GM12892 (cell line): ENCODE measurements at regions not wholly inside any gene's neighbourhood (a gene's known extent, or its start where the extent isn't known, plus 50 kb on each side); places are given as distances from the start of the nearest gene placed in this dataset.

Experiments used
- DNase-seq: peaks from one replicate; pipeline ENCODE4 v3.0.0; 2011; ENCODE audit not compliant: insufficient read length
- FAIRE-seq: peaks from 2 replicates; lab custom pipeline; 2011; peaks lifted over from hg19 to GRCh38; lab: Jason Lieb, UNC
- POLR2A ChIP-seq: IDR thresholded peaks from 2 replicates; pipeline ENCODE4 v1.6.1; 2011; ENCODE audit warnings: low read depth, low read length, control low read depth
- POLR2AphosphoS5 ChIP-seq: IDR thresholded peaks from 2 replicates; pipeline ENCODE4 v1.6.1; 2011; ENCODE audit warnings: low read depth, low read length, control low read depth
- TAF1 ChIP-seq: IDR thresholded peaks from 2 replicates; pipeline ENCODE4 v1.6.1; 2011; ENCODE audit warnings: low read depth, mild to moderate bottlenecking, control low read depth, low read length, borderline replicate concordance

DNA sequence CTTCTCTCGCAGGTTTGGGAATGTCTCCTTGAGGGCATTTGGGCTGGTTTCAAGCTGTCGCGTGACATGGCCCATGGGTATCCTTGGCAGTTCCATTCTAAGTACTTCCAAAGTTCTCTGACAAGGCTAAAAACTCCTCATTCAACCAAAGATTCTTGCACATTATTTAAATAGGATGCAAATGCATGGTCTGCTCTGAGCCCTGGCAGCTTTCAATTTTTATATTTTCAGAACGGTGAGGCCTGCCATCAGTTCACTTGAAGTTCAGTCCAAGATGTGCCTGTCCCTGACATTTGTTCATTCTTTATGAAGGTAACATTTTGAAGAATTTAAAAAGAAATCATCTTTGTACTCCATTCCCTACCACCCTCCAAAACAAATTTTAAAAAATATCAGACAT is 160.0 kb downstream of the KCNA5 start:
- no peak for TF ChIP-seq POLR2AphosphoS5
- no peak for TF ChIP-seq POLR2A
- TF ChIP-seq TAF1: no peak
- DNase-seq (no peak), FAIRE-seq (no peak)

DNA sequence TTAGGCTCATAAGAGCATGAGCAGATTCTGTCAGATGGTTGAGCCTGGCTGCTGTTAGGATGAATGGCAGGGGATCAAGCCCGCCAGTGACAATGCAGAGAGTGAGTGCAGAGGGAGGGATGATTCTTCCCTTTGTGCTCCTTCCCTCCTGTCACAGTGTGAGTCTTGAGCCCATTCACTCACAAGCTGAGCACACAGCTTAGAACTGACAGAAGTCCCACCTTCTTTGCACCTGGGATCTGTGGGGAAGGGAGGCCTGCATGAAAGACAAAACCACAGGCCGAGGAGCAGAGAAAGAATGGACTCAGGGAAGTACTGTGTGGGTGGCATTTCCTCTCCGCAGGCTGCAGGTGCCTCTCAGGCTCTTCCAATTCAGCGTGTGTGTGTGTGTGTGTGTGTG is 160.6 kb downstream of the KCNA5 start:
- TF ChIP-seq POLR2A (no peak), POLR2AphosphoS5 (no peak), TAF1 (no peak)
- FAIRE-seq: peak; percentile 14
- DNase-seq: no peak

DNA sequence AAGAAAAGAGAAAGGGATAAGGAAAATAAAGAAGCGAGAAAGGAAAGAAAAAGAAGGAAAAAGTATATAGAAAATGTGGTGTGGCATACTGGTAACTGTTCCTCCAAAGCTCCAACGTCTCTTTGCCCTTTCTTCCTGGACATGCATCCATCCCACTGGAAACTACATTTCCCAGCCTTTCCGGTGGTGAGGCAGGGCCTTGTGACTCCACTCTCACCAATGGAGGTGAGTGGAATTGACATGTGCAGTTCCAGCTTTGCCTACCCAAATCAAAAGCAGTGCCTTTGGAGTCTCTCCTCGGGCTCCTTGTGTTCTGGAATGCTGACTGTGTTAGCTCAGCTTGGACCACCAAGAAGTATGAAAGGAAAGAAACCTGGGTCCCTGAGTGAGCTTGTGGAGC is 161.2 kb downstream of the KCNA5 start:
- DNase-seq: no peak
- no peak for FAIRE-seq
- no peak for TF ChIP-seq POLR2AphosphoS5
- TF ChIP-seq POLR2A: no peak
- no peak for TF ChIP-seq TAF1

DNA sequence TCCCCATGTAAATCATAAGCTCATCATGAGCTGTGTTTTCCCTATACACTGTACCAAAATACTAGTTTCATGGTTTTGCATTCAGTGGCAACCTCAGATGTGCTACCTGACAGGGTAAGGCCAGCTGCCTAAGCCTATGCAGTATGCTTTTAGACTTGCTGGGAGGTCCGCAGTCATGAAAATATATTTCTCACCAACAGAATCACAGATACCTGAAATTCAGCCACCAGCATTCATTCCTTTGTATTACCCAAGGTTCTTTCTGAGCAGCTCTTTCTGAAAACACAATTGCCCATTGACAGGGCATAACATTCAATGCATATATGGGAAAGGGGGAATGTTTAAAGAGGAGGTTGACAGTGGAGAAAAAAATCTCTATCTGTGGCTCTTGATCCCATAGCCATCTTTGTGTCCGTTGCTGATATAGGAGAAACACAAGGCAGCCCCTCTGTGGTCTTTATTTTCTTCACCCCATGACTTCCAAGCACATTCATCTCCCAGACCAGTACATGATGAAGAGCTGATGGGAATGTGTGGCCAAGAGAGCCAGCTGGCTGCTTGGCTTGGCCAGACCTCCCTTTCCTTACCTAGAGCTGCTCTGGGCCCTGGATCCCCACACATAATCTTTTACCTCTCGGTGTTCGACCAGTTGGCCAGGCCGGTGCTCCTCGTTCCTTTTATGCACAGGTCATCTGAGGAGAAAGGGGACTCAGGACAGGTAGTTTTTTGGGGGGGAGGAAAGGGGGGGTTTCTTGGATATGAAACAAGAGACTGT is 162.9 kb downstream of the KCNA5 start:
- DNase-seq: no peak
- no peak for FAIRE-seq
- TF ChIP-seq POLR2AphosphoS5 (no peak), TAF1 (no peak)

DNA sequence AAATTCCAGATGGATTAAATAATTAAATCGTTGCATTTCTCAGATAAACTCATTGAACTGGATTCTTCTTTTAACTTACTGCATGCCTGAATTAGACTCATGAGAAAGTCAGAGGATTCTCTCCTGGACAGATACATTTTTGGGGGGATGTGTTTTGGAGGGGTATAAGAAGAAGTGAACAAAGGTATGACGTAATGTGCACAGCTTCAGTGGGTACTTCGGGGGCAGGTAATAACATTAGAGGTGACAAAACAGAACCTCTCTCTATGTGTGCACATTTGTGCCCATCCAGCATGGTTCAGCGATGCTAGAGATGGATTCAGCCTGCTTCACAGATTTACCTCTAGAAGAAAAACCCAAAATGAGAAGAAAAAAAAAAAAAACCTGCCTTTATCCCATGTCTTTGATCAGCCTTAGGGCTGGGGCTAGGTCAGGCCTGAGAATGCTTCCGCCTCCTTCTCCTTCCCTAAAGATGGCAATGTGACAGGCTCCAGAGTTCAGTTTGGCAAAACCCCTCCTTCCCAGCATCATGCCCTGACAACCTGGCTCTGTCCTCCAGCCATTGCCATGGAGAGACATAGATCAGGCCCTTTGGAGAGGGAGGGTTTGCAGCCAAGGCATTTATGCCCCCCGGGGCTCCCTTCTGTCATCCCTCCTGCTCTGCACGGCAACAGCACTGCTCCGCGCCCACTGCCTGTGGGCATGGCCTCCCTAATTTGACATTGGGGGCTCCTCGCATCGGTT is 166.7 kb downstream of the KCNA5 start:
- FAIRE-seq (no peak), DNase-seq (no peak)
- TF ChIP-seq POLR2AphosphoS5: no peak
- TF ChIP-seq POLR2A: no peak
- TF ChIP-seq TAF1: no peak

DNA sequence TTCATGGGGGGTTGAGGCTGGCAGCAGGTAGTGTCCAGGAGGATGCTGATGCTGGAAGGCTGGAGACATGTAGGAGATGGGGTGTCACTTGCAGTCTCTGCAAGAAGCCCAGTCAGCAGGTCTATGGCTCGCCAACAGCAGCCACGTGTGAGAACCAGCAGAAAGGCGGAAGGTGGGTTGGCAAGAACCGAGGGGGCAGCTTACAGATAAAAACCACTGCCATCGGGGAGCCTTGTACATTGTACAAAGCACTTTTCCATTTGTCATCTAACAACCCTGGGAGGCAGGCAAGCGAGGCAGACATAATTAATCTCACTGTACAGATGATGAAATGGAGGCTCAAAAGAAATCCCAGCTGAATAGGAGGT is 167.2 kb downstream of the KCNA5 start:
- no peak for DNase-seq
- no peak for TF ChIP-seq POLR2A
- no peak for TF ChIP-seq POLR2AphosphoS5
- no peak for TF ChIP-seq TAF1
- FAIRE-seq: no peak

DNA sequence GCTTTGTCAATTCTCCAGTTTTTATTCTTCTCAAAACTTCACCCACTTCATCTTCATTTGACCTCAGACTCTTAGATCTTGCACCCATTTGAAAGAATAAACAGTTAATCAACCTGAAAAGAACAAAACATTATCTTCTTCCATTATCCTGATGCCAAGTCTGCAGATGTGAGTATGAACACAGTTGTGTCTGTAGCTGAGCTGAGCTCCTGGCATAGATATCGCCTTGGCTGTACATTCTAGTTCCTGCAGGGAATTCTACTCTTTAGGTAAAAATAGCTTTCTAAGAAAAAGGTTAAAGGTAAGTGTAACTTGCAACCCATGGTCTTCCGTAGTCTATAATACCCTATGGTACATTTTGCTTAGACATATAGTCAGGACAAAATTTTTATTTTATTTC is 169.7 kb downstream of the KCNA5 start:
- FAIRE-seq: no peak
- no peak for DNase-seq
- TF ChIP-seq POLR2AphosphoS5: no peak
- TF ChIP-seq TAF1: no peak
- TF ChIP-seq POLR2A: no peak

DNA sequence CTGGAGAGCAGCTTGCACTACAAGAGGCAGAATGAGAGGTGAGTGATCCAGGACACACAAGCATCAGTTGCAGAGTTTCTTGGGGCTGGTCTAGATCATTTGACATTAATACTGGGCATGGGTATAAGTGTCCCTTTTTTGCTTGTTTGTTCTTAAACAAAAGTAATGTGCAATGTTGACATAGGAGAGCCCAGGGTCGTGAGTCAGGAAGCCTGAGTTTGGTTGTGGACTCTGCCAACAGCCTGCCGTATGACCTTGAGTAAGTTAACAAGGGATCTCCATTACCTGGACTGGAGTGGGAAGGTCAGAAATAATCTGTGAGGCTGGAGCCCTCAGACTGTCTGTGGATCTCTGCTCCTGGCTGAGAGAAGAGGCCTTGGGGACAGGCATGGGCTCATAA is 170.3 kb downstream of the KCNA5 start:
- FAIRE-seq (no peak), DNase-seq (no peak)
- TF ChIP-seq POLR2A: no peak
- no peak for TF ChIP-seq TAF1
- TF ChIP-seq POLR2AphosphoS5: no peak

DNA sequence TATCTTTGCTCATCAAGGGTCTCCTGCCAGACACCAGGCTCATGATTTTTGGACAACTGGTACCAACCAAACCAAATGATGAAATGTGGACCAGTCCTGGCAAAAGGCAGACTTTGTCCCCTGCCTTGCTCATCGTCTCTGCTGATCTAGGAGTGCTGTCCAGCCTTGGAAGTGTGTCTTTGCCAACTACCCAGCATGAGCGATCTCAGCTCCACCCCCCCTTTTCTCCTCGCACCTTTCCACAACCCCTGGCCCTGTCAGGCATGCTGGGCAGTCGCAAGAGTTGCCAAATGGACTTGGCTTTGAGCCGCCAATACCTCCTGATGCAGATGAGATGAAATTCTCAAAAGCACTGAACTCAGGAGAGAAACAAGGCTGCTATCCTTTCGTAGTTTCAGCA is 174.3 kb downstream of the KCNA5 start:
- FAIRE-seq (no peak), DNase-seq (no peak)
- TF ChIP-seq POLR2A: no peak
- TF ChIP-seq POLR2AphosphoS5: no peak
- no peak for TF ChIP-seq TAF1

DNA sequence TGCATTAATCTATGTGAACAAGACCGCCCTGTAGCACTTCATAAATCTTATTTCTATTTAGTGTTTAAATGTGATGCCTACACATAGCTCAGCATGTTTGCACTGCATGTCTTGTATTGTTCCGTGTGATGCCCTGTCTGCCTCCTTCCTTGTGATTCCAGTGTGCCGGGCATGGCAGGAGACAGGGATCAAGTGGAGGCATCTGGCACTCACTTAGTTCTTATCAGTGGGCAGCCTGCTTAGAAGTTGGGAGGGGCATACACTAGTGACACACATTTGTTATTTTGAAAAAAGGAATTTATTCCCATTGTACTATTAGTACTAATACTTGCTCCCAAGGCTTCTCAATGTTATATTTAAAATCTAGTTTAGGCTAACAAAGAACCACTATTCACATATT is 176.4 kb downstream of the KCNA5 start:
- no peak for FAIRE-seq
- DNase-seq: no peak
- TF ChIP-seq POLR2A: no peak
- TF ChIP-seq TAF1: no peak
- TF ChIP-seq POLR2AphosphoS5: no peak

DNA sequence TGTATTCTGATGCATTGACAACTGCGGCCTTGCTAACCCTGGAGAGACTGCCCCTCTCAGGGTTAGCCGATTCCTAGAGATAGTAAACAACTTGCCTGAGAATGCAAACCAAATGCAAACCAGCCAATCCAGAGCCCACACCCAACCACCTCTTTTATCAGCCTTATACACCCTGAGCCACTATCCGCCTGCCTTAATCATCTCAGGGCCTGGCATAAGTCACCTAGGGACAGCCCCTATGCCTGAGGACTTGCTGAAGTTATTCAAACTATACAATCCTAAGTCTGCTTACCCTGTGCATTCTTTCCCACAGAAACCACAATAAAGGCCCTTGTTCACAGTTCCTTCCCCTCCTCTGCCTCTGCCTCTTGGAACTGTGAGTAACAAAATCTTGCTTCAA is 177.2 kb downstream of the KCNA5 start:
- TF ChIP-seq POLR2AphosphoS5 (no peak), TAF1 (no peak), POLR2A (no peak)
- DNase-seq: no peak
- FAIRE-seq: no peak

DNA sequence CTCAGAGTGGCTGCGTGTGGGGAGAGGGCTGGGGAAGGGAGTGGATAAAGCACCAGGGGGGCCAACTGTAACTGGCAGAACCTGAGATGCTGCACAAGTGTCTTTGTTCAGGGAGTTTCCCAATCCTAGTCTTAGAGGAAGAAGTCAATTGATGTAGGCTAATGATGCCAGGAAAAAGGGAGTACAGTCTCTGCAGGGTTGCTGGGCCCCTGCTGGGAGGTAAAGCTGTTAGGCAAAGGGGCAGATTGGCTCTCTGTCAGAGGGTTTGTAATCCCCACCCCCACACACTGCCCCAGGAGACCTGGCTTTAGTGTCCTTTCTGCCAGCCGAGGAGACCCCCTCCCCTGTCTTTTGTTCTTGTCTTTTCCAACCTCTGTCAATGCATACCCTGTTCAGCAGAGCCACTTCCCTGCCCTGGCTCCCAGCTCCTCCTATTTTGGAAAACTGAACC is 178.4 kb downstream of the KCNA5 start:
- DNase-seq: no peak
- no peak for TF ChIP-seq POLR2A
- TF ChIP-seq POLR2AphosphoS5: no peak
- TF ChIP-seq TAF1: no peak
- FAIRE-seq: no peak
